ENCODE measurements at regions not wholly inside any gene's neighbourhood (a gene's known extent, or its start where the extent isn't known, plus 50 kb on each side); places are given as distances from the start of the nearest gene placed in this dataset.

GRCh38 chr2:4219101-4219500 lies 515.7 kb downstream of the DCDC2C start:
- TF ChIP-seq NR3C1 (IDR thresholded peaks at IDR 0.05) (no peak), POLR2A (IDR thresholded peaks at IDR 0.05; ENCODE audit: low read length) (no peak), FOSL2 (IDR thresholded peaks at IDR 0.05) (no peak), FOSL2 (CRISPR knock-in tag; IDR thresholded peaks at IDR 0.05) (no peak), POLR2AphosphoS2 (conservative IDR thresholded peaks at IDR 0.05; ENCODE audit: low read length) (no peak)
- TF ChIP-seq, protein P1, sequence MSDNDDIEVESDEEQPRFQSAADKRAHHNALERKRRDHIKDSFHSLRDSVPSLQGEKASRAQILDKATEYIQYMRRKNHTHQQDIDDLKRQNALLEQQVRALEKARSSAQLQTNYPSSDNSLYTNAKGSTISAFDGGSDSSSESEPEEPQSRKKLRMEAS (IDR thresholded peaks at IDR 0.05): no peak
- TF ChIP-seq, protein P2, sequence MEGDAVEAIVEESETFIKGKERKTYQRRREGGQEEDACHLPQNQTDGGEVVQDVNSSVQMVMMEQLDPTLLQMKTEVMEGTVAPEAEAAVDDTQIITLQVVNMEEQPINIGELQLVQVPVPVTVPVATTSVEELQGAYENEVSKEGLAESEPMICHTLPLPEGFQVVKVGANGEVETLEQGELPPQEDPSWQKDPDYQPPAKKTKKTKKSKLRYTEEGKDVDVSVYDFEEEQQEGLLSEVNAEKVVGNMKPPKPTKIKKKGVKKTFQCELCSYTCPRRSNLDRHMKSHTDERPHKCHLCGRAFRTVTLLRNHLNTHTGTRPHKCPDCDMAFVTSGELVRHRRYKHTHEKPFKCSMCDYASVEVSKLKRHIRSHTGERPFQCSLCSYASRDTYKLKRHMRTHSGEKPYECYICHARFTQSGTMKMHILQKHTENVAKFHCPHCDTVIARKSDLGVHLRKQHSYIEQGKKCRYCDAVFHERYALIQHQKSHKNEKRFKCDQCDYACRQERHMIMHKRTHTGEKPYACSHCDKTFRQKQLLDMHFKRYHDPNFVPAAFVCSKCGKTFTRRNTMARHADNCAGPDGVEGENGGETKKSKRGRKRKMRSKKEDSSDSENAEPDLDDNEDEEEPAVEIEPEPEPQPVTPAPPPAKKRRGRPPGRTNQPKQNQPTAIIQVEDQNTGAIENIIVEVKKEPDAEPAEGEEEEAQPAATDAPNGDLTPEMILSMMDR (IDR thresholded peaks at IDR 0.05): no peak
